ENCODE measurements at regions not wholly inside any gene's neighbourhood (a gene's known extent, or its start where the extent isn't known, plus 50 kb on each side); places are given as distances from the start of the nearest gene placed in this dataset.

- H3K27ac Mint-ChIP-seq: no peak overlapping the region
- Histone ChIP-seq H3K27ac (ENCODE audit: low read length in 2 of 2) (no peak overlapping the region), H3K4me2 (replicated peaks; ENCODE audit: low read depth, low read length, poor library complexity, severe bottlenecking) (no peak overlapping the region), H3K36me3 (replicated peaks in 1 of 2; ENCODE audit: control extremely low read depth in 1 of 2, control insufficient read depth in 1 of 2, extremely low read depth in 1 of 2, insufficient read depth in 2 of 2, low read length in 1 of 2) (no peaks in the 10 kb centered on the region), H3K9ac (ENCODE audit: low read length) (no peak overlapping the region), H3K9me3 (ENCODE audit: control extremely low read depth in 1 of 3, control insufficient read depth in 2 of 3, insufficient read depth in 1 of 3, low read length in 2 of 3) (peaks cover 0 to 2% (median 0%) of the 10 kb centered on the region in 3 donors), H3K4me1 (ENCODE audit: control insufficient read depth in 2 of 2, insufficient read depth in 2 of 2, low read length in 2 of 2) (no peaks in the 10 kb centered on the region), H2AFZ (ENCODE audit: insufficient read depth, low read depth, low read length, poor library complexity, severe bottlenecking) (no peak overlapping the region), H3K4me3 (ENCODE audit: control extremely low read depth in 1 of 5, extremely low read depth in 1 of 5, insufficient read depth in 1 of 5, low read depth in 2 of 5, low read length in 4 of 5) (no peak overlapping the region), H3K27me3 (replicated peaks in 1 of 4; ENCODE audit: control extremely low read depth in 1 of 4, control insufficient read depth in 3 of 4, insufficient read depth in 4 of 4, low read length in 3 of 4) (no peaks in the 10 kb centered on the region), H3K79me2 (ENCODE audit: control insufficient read depth, insufficient read depth, low read length) (no peaks in the 10 kb centered on the region), H4K20me1 (ENCODE audit: control insufficient read depth, insufficient read depth, low read length, poor library complexity, severe bottlenecking) (no peaks in the 10 kb centered on the region)
- 94% methylated on average over 2 of the region's 2 CpGs for WGBS (ENCODE audit: insufficient coverage)
- ChIA-PET CTCF (no interaction called here), POLR2A (no interaction called here)
- ATAC-seq (ENCODE audit: low read depth): no peak
- no peaks in the 10 kb centered on the region for H3K4me1 Mint-ChIP-seq
- no peak for DNase-seq
- H3K4me3 Mint-ChIP-seq: no peak overlapping the region
- H3K27me3 Mint-ChIP-seq: no peaks in the 10 kb centered on the region
- no peak for TF ChIP-seq CTCF (IDR thresholded peaks at IDR 0.05)
- TF ChIP-seq EZH2 (IDR thresholded peaks at IDR 0.05; ENCODE audit: borderline replicate concordance, insufficient read depth, low read depth, low read length, poor library complexity, severe bottlenecking): no peak
- H3K9me3 Mint-ChIP-seq (ENCODE audit: insufficient read depth): peaks cover 3% of the 10 kb centered on the region
- intact Hi-C loops (cut with micrococcal nuclease): loop anchor here (10.0 kb wide), 3 partner anchors 216 to 626 kb away; no protein-coding TSS in a partner anchor
These were observed 327.2 kb downstream of the BTG1 start for GRCh38 chr12:91818227-91819131.

- TF ChIP-seq CTCF (IDR thresholded peaks at IDR 0.05): no peak
- no peak for TF ChIP-seq EZH2 (IDR thresholded peaks at IDR 0.05; ENCODE audit: borderline replicate concordance, insufficient read depth, low read depth, low read length, poor library complexity, severe bottlenecking)
- Mint-ChIP-seq H3K4me3 (no peak overlapping the region), H3K9me3 (ENCODE audit: insufficient read depth) (peaks cover 3% of the 10 kb centered on the region), H3K4me1 (no peaks in the 10 kb centered on the region), H3K27ac (no peak overlapping the region), H3K27me3 (no peaks in the 10 kb centered on the region)
- ChIA-PET CTCF (no interaction called here), POLR2A (no interaction called here)
- Histone ChIP-seq H4K20me1 (ENCODE audit: control insufficient read depth, insufficient read depth, low read length, poor library complexity, severe bottlenecking) (no peaks in the 10 kb centered on the region), H3K36me3 (replicated peaks in 1 of 2; ENCODE audit: control extremely low read depth in 1 of 2, control insufficient read depth in 1 of 2, extremely low read depth in 1 of 2, insufficient read depth in 2 of 2, low read length in 1 of 2) (no peaks in the 10 kb centered on the region), H3K4me3 (ENCODE audit: control extremely low read depth in 1 of 5, extremely low read depth in 1 of 5, insufficient read depth in 1 of 5, low read depth in 2 of 5, low read length in 4 of 5) (no peak overlapping the region), H3K79me2 (ENCODE audit: control insufficient read depth, insufficient read depth, low read length) (no peaks in the 10 kb centered on the region), H3K27ac (ENCODE audit: low read length in 2 of 2) (no peak overlapping the region), H3K9ac (ENCODE audit: low read length) (no peak overlapping the region), H3K4me2 (replicated peaks; ENCODE audit: low read depth, low read length, poor library complexity, severe bottlenecking) (no peak overlapping the region), H3K9me3 (ENCODE audit: control extremely low read depth in 1 of 3, control insufficient read depth in 2 of 3, insufficient read depth in 1 of 3, low read length in 2 of 3) (peaks cover 0 to 2% (median 0%) of the 10 kb centered on the region in 3 donors), H3K4me1 (ENCODE audit: control insufficient read depth in 2 of 2, insufficient read depth in 2 of 2, low read length in 2 of 2) (no peaks in the 10 kb centered on the region), H3K27me3 (replicated peaks in 1 of 4; ENCODE audit: control extremely low read depth in 1 of 4, control insufficient read depth in 3 of 4, insufficient read depth in 4 of 4, low read length in 3 of 4) (no peaks in the 10 kb centered on the region), H2AFZ (ENCODE audit: insufficient read depth, low read depth, low read length, poor library complexity, severe bottlenecking) (no peak overlapping the region)
- ATAC-seq (ENCODE audit: low read depth) (no peak), DNase-seq (no peak)
- intact Hi-C loops (cut with micrococcal nuclease): loop anchor here (10.0 kb wide), 3 partner anchors 217 to 627 kb away; no protein-coding TSS in a partner anchor
- 92% methylated on average over 2 of the region's 2 CpGs for WGBS (ENCODE audit: insufficient coverage)
These were observed 328.1 kb downstream of the BTG1 start for GRCh38 chr12:91817517-91817916.
